Colonic mucosa (tissue), 4 donors: ENCODE measurements at regions not wholly inside any gene's neighbourhood (a gene's known extent, or its start where the extent isn't known, plus 50 kb on each side); places are given as distances from the start of the nearest gene placed in this dataset.

Experiments
- DNase-seq: peaks from one replicate; pipeline ENCODE4 v3.0.0-alpha.2; 2020
- H3K27ac ChIP-seq: fragments of 200-600 bp; one replicate; pipeline ENCODE4 v1.8.0; 2021
- H3K27me3 ChIP-seq: fragments of 200-600 bp; one replicate; pipeline ENCODE4 v1.8.0; 2021
- H3K36me3 ChIP-seq: fragments of 200-600 bp; one replicate; pipeline ENCODE4 v1.8.0; 2021
- H3K4me1 ChIP-seq: fragments of 200-600 bp; one replicate; pipeline ENCODE4 v1.8.0; 2021; ENCODE audit warnings: mild to moderate bottlenecking
- H3K4me3 ChIP-seq: fragments of 200-600 bp; one replicate; pipeline ENCODE4 v1.8.0; 2021
- H3K9ac ChIP-seq, 2 donors: one replicate each; pipeline ENCODE4 v1.7.0; 2013; ENCODE audit warnings: control low read depth in 2 of 2, low read depth in 2 of 2, low read length in 2 of 2
- H3K9me3 ChIP-seq: fragments of 200-600 bp; one replicate; pipeline ENCODE4 v1.8.0; 2021
- CTCF ChIP-seq: fragments of 200-600 bp; IDR thresholded peaks from one replicate; pipeline ENCODE4 v1.8.0; 2022; ENCODE audit warnings: antibody characterized with exemption, mild to moderate bottlenecking
- intact Hi-C: fragments of 100-400 bp; cut with DNase I; formaldehyde crosslinking; loops from one replicate; pipeline ENCODE4 v1.14.1; 2022
- donor health status: healthy.
- donor health status: DM: no; HTN: no; CAD: no.
- donor health status: DM: no; HTN: no; CAD: no.

DNA sequence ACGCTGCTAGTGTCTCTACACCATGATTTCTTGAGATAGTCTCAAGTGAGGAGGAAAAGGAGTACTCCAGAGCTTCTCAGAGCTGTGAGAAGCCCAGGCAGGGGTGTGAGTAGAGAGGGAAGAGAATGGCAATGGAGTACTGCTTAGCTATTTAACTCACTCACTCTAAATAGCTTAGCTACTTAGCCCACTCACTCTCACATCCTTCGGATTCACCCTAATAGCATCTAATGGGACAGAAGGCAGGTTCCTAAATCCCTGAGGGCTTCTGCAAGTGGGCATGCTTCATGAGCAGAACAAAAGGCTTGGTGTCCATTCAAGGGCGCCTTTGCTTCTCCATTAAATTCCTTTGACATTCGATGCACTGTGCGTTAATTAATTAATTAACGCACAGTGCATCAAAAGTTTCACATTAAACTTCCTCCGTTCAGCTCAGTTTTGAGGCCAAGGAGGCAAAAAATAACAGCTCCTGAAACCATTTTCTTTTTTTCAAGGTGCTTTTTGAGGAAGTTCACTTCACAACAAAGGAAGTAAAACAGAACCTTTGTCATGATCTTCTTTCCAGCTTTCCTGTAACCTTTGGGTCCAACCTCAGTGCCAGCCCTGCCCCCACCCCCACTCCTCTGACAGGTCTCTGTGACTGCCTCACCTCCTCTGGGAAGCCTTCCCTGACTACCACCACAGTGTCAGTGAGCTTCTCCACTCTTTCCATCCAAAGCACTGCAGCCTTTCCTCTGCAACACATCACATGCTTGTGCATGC is 294.0 kb downstream of the SEC61B start:
- Histone ChIP-seq H3K27me3 (no peaks in the 10 kb centered on the region), H3K9ac (no peak overlapping the region), H3K27ac (no peak overlapping the region), H3K9me3 (no peaks in the 10 kb centered on the region), H3K36me3 (no peaks in the 10 kb centered on the region), H3K4me1 (no peaks in the 10 kb centered on the region), H3K4me3 (no peak overlapping the region)
- no peak for DNase-seq
- intact Hi-C loops = no loop called here
- TF ChIP-seq CTCF = no peak

DNA sequence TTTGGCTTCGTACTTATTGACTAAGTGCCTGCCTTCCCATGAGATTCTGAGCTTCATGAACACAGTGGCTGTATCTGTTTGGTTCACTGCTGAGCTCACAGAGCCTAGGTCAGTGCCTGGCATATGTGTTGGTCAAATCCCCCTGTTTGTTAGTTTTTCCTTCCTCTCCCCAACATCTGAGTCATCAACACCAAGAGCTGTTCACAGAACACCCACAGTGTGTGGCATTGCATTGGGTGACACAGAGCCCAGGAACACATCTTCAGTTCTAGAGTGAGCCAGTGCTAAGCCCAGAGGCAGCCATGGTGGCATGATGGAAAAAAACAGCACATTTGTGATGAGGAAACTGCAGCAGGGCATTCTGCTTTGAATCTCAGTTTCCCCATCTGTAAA is 294.6 kb downstream of the SEC61B start:
- intact Hi-C loops = no loop called here
- no peaks in the 10 kb centered on the region for H3K36me3 ChIP-seq
- no peak overlapping the region for H3K9ac ChIP-seq
- no peaks in the 10 kb centered on the region for H3K27me3 ChIP-seq
- DNase-seq = no peak
- no peak for TF ChIP-seq CTCF
- no peak overlapping the region for H3K27ac ChIP-seq
- no peaks in the 10 kb centered on the region for H3K4me1 ChIP-seq
- no peak overlapping the region for H3K4me3 ChIP-seq
- H3K9me3 ChIP-seq = no peaks in the 10 kb centered on the region

- no peaks in the 10 kb centered on the region for H3K27me3 ChIP-seq
- no peak overlapping the region for H3K9ac ChIP-seq
- H3K36me3 ChIP-seq = no peaks in the 10 kb centered on the region
- intact Hi-C loops = no loop called here
- no peak for DNase-seq
- TF ChIP-seq CTCF = no peak
- no peaks in the 10 kb centered on the region for H3K4me1 ChIP-seq
- H3K4me3 ChIP-seq = no peak overlapping the region
- H3K27ac ChIP-seq = no peak overlapping the region
- H3K9me3 ChIP-seq = no peaks in the 10 kb centered on the region
Observed at GRCh38 chr9:99523838-99524237, 297.8 kb upstream of the NR4A3 start.

GRCh38 chr9:99531313-99531712 is 290.4 kb upstream of the NR4A3 start:
- no peaks in the 10 kb centered on the region for H3K4me1 ChIP-seq
- no peak overlapping the region for H3K9ac ChIP-seq
- H3K27me3 ChIP-seq = no peaks in the 10 kb centered on the region
- intact Hi-C loops = no loop called here
- no peaks in the 10 kb centered on the region for H3K36me3 ChIP-seq
- no peak overlapping the region for H3K27ac ChIP-seq
- no peak for DNase-seq
- H3K9me3 ChIP-seq = no peaks in the 10 kb centered on the region
- H3K4me3 ChIP-seq = no peak overlapping the region
- TF ChIP-seq CTCF = no peak

- Histone ChIP-seq H3K36me3 (no peaks in the 10 kb centered on the region), H3K4me1 (no peaks in the 10 kb centered on the region), H3K27me3 (no peaks in the 10 kb centered on the region), H3K27ac (no peak overlapping the region), H3K9me3 (no peaks in the 10 kb centered on the region), H3K4me3 (no peak overlapping the region), H3K9ac (no peak overlapping the region)
- intact Hi-C loops = no loop called here
- no peak for DNase-seq
- TF ChIP-seq CTCF = no peak
Observed at GRCh38 chr9:99533421-99533820, 288.3 kb upstream of the NR4A3 start.
